ENCODE measurements at regions not wholly inside any gene's neighbourhood (a gene's known extent, or its start where the extent isn't known, plus 50 kb on each side); places are given as distances from the start of the nearest gene placed in this dataset.

- no peak for TF ChIP-seq CTCF (IDR thresholded peaks at IDR 0.05)
- TF ChIP-seq POLR2AphosphoS5 (IDR thresholded peaks at IDR 0.05): no peak
- no peak for TF ChIP-seq POLR2A (IDR thresholded peaks at IDR 0.05)
- Histone ChIP-seq H3K27me3 (peaks cover 0 to 52% of the 10 kb centered on the region in 2 donors), H3K36me3 (no peaks in the 10 kb centered on the region), H3K4me3 (no peak overlapping the region), H3K4me1 (no peaks in the 10 kb centered on the region), H3K9me3 (no peaks in the 10 kb centered on the region), H3K27ac (no peak overlapping the region)
- intact Hi-C loops (cut with DNase I; ENCODE audit: low total_unique reads): no loop called here
- no peak for DNase-seq (ENCODE audit: low spot score in 2 of 2)
These were observed 282.1 kb upstream of the PPP2R2D start for GRCh38 chr10:131618587-131619267.

GRCh38 chr10:131620314-131620713 is 280.5 kb upstream of the PPP2R2D start:
- TF ChIP-seq CTCF (IDR thresholded peaks at IDR 0.05) (no peak), POLR2A (IDR thresholded peaks at IDR 0.05) (no peak), POLR2AphosphoS5 (IDR thresholded peaks at IDR 0.05) (no peak)
- Histone ChIP-seq H3K4me3 (no peak overlapping the region), H3K36me3 (no peaks in the 10 kb centered on the region), H3K9me3 (peaks cover 0 to 2% of the 10 kb centered on the region in 2 donors), H3K27me3 (peaks cover 0 to 46% of the 10 kb centered on the region in 2 donors), H3K27ac (no peak overlapping the region), H3K4me1 (no peaks in the 10 kb centered on the region)
- no peak for DNase-seq (ENCODE audit: low spot score in 2 of 2)
- intact Hi-C loops (cut with DNase I; ENCODE audit: low total_unique reads): no loop called here

GRCh38 chr10:131620904-131621303 is 279.9 kb upstream of the PPP2R2D start:
- intact Hi-C loops (cut with DNase I; ENCODE audit: low total_unique reads): no loop called here
- no peak for TF ChIP-seq POLR2AphosphoS5 (IDR thresholded peaks at IDR 0.05)
- TF ChIP-seq CTCF (IDR thresholded peaks at IDR 0.05): no peak
- TF ChIP-seq POLR2A (IDR thresholded peaks at IDR 0.05): no peak
- peaks cover 0 to 7% of the 10 kb centered on the region in 2 donors for H3K9me3 ChIP-seq
- no peaks in the 10 kb centered on the region for H3K4me1 ChIP-seq
- no peak overlapping the region for H3K27ac ChIP-seq
- H3K4me3 ChIP-seq: no peak overlapping the region
- no peaks in the 10 kb centered on the region for H3K36me3 ChIP-seq
- no peak for DNase-seq (ENCODE audit: low spot score in 2 of 2)
- peaks cover 0 to 40% of the 10 kb centered on the region in 2 donors for H3K27me3 ChIP-seq

- Histone ChIP-seq H3K27me3 (peaks cover 0 to 34% of the 10 kb centered on the region in 2 donors), H3K4me1 (no peaks in the 10 kb centered on the region), H3K9me3 (peaks cover 2 to 7% of the 10 kb centered on the region in 2 donors), H3K36me3 (no peaks in the 10 kb centered on the region), H3K4me3 (no peak overlapping the region), H3K27ac (no peak overlapping the region)
- intact Hi-C loops (cut with DNase I; ENCODE audit: low total_unique reads): no loop called here
- no peak for DNase-seq (ENCODE audit: low spot score in 2 of 2)
- TF ChIP-seq CTCF (IDR thresholded peaks at IDR 0.05): no peak
- no peak for TF ChIP-seq POLR2A (IDR thresholded peaks at IDR 0.05)
- no peak for TF ChIP-seq POLR2AphosphoS5 (IDR thresholded peaks at IDR 0.05)
These were observed 278.8 kb upstream of the PPP2R2D start for GRCh38 chr10:131621784-131622624.

GRCh38 chr10:131625041-131625440 is 275.8 kb upstream of the PPP2R2D start:
- Histone ChIP-seq H3K27me3 (peaks cover 0 to 13% of the 10 kb centered on the region in 2 donors), H3K9me3 (peaks cover 7 to 20% of the 10 kb centered on the region in 2 donors), H3K36me3 (no peaks in the 10 kb centered on the region), H3K4me1 (no peaks in the 10 kb centered on the region), H3K4me3 (no peak overlapping the region), H3K27ac (no peak overlapping the region)
- intact Hi-C loops (cut with DNase I; ENCODE audit: low total_unique reads): no loop called here
- no peak for DNase-seq (ENCODE audit: low spot score in 2 of 2)
- TF ChIP-seq POLR2A (IDR thresholded peaks at IDR 0.05): no peak
- no peak for TF ChIP-seq CTCF (IDR thresholded peaks at IDR 0.05)
- TF ChIP-seq POLR2AphosphoS5 (IDR thresholded peaks at IDR 0.05): no peak
